GM23338 (cell line): ENCODE measurements at regions not wholly inside any gene's neighbourhood (a gene's known extent, or its start where the extent isn't known, plus 50 kb on each side); places are given as distances from the start of the nearest gene placed in this dataset.

ENCODE experiments used
- ATAC-seq: fragments of 200-7000 bp; cut with Tn5 transposase; 3 replicates; pipeline ENCODE4 v1.9.1; 2020
- DNase-seq: peaks from one replicate; pipeline ENCODE4 v3.0.0-alpha.2; 2015; ENCODE audit warnings: low spot score
- H2AFZ ChIP-seq: fragments of 200-600 bp; sonication (generic); 2 replicates; pipeline ENCODE4 v1.8.0; 2016; ENCODE audit warnings: antibody characterized with exemption, mild to moderate bottlenecking, moderate library complexity
- H3F3A ChIP-seq: fragments of 200-600 bp; sonication (generic); replicated peaks from 2 replicates; pipeline ENCODE4 v1.8.0; 2017; ENCODE audit warnings: antibody characterized with exemption, mixed run types, low read depth
- H3K27ac ChIP-seq: fragments of 200-600 bp; sonication (generic); 2 replicates; pipeline ENCODE4 v1.6.1; 2016; ENCODE audit warnings: low read depth
- H3K27me3 ChIP-seq: fragments of 200-600 bp; sonication (generic); 2 replicates; pipeline ENCODE4 v1.8.0; 2016; ENCODE audit warnings: mild to moderate bottlenecking, mixed run types, moderate library complexity; ENCODE audit not compliant: insufficient read depth
- H3K36me3 ChIP-seq: fragments of 200-600 bp; sonication (generic); 2 replicates; pipeline ENCODE4 v1.8.0; 2016; ENCODE audit warnings: mild to moderate bottlenecking; ENCODE audit not compliant: insufficient read depth
- H3K4me1 ChIP-seq: fragments of 200-600 bp; sonication (generic); 2 replicates; pipeline ENCODE4 v1.8.0; 2016; ENCODE audit warnings: mild to moderate bottlenecking, moderate library complexity; ENCODE audit not compliant: insufficient read depth
- H3K4me2 ChIP-seq: fragments of 200-600 bp; sonication (generic); 2 replicates; pipeline ENCODE4 v1.7.1; 2017; ENCODE audit warnings: mixed run types
- H3K4me3 ChIP-seq: fragments of 200-600 bp; sonication (generic); 2 replicates; pipeline ENCODE4 v1.6.1; 2016; ENCODE audit warnings: mixed run types
- H3K79me2 ChIP-seq: fragments of 200-600 bp; sonication (generic); replicated peaks from 2 replicates; pipeline ENCODE4 v1.8.0; 2017; ENCODE audit warnings: mild to moderate bottlenecking; ENCODE audit not compliant: insufficient read depth
- H3K9me2 ChIP-seq: fragments of 200-600 bp; sonication (generic); 2 replicates; pipeline ENCODE4 v1.8.0; 2017; ENCODE audit not compliant: insufficient read depth
- H4K20me1 ChIP-seq: fragments of 200-600 bp; sonication (generic); replicated peaks from 2 replicates; pipeline ENCODE4 v1.8.0; 2017; ENCODE audit warnings: mild to moderate bottlenecking; ENCODE audit not compliant: insufficient read depth
- H3K27ac Mint-ChIP-seq: 2 replicates; pipeline ENCODE4 v1.8.0; 2020; ENCODE audit warnings: inconsistent platforms, mild to moderate bottlenecking, moderate library complexity, mixed read lengths
- H3K27me3 Mint-ChIP-seq: 3 replicates; pipeline ENCODE4 v1.8.0; 2022; ENCODE audit warnings: low read depth, mild to moderate bottlenecking, moderate library complexity, mixed read lengths, inconsistent platforms; ENCODE audit not compliant: insufficient read depth, poor library complexity
- H3K36me3 Mint-ChIP-seq: 3 replicates; pipeline ENCODE4 v1.8.0; 2021; ENCODE audit warnings: low read depth, mild to moderate bottlenecking, inconsistent platforms, moderate library complexity, mixed read lengths
- H3K4me1 Mint-ChIP-seq: 3 replicates; pipeline ENCODE4 v1.8.0; 2020; ENCODE audit warnings: mild to moderate bottlenecking, inconsistent platforms, mixed read lengths
- H3K4me3 Mint-ChIP-seq: 3 replicates; pipeline ENCODE4 v1.8.0; 2021; ENCODE audit warnings: moderate library complexity, mild to moderate bottlenecking, inconsistent platforms, mixed read lengths
- H3K9me3 Mint-ChIP-seq: 3 replicates; pipeline ENCODE4 v1.8.0; 2020; ENCODE audit warnings: moderate library complexity, mild to moderate bottlenecking, inconsistent platforms, mixed read lengths
- CREB1 ChIP-seq: fragments of 250-450 bp; sonication (Bioruptor Pico); IDR thresholded peaks from 2 replicates; pipeline ENCODE4 v1.5.0; 2020; ENCODE audit warnings: low read depth, mild to moderate bottlenecking, moderate library complexity
- EZH2 ChIP-seq: fragments of 200-600 bp; sonication (generic); IDR thresholded peaks from one replicate; pipeline ENCODE4 v1.8.0; 2017; ENCODE audit warnings: antibody characterized with exemption, mild to moderate bottlenecking, low read depth; ENCODE audit not compliant: unreplicated experiment
- EZH2phosphoT487 ChIP-seq: fragments of 200-600 bp; sonication (generic); IDR thresholded peaks from one replicate; pipeline ENCODE4 v1.8.1; 2018; ENCODE audit warnings: antibody characterized with exemption; ENCODE audit not compliant: unreplicated experiment
- JUNB ChIP-seq: IDR thresholded peaks from one replicate; pipeline ENCODE4 v1.6.1; 2016; ENCODE audit warnings: antibody characterized with exemption; ENCODE audit not compliant: unreplicated experiment
- NANOG ChIP-seq: IDR thresholded peaks from 2 replicates; pipeline ENCODE4 v1.6.1; 2016; ENCODE audit warnings: antibody characterized with exemption, borderline replicate concordance
- POLR2AphosphoS5 ChIP-seq: IDR thresholded peaks from 2 replicates; pipeline ENCODE4 v1.6.1; 2016; ENCODE audit warnings: antibody characterized with exemption, low read depth
- STAT1 ChIP-seq: IDR thresholded peaks from one replicate; pipeline ENCODE4 v1.6.1; 2016; ENCODE audit warnings: antibody characterized with exemption; ENCODE audit not compliant: unreplicated experiment
- ZNF114 ChIP-seq: fragments of 250-450 bp; sonication (Bioruptor Pico); IDR thresholded peaks from 2 replicates; pipeline ENCODE4 v1.5.0; 2020; ENCODE audit warnings: mild to moderate bottlenecking, moderate library complexity
- ZNF331 ChIP-seq: fragments of 250-450 bp; sonication (Bioruptor Pico); IDR thresholded peaks from 2 replicates; pipeline ENCODE4 v1.5.0; 2020; ENCODE audit warnings: low read depth, mild to moderate bottlenecking, moderate library complexity
- TF ChIP-seq, protein P1 (sequence below): IDR thresholded peaks from 2 replicates; pipeline ENCODE4 v1.6.1; 2016; ENCODE audit warnings: antibody characterized with exemption
- TF ChIP-seq, protein P2 (sequence below): fragments of 250-450 bp; sonication (Bioruptor Pico); IDR thresholded peaks from 2 replicates; pipeline ENCODE4 v1.5.0; 2020; ENCODE audit warnings: mild to moderate bottlenecking, moderate library complexity
- TF ChIP-seq, protein P3 (sequence below), 2 experiments: fragments of 200-600 bp in 1 of 2; sonication (generic) in 1 of 2; conservative IDR thresholded peaks; 2 replicates each; pipeline versions ENCODE4 v1.5.1 to v1.6.1; 2016 to 2017; ENCODE audit warnings: antibody characterized with exemption in 2 of 2, low read depth in 2 of 2, mild to moderate bottlenecking in 2 of 2, moderate library complexity in 1 of 2

DNA sequence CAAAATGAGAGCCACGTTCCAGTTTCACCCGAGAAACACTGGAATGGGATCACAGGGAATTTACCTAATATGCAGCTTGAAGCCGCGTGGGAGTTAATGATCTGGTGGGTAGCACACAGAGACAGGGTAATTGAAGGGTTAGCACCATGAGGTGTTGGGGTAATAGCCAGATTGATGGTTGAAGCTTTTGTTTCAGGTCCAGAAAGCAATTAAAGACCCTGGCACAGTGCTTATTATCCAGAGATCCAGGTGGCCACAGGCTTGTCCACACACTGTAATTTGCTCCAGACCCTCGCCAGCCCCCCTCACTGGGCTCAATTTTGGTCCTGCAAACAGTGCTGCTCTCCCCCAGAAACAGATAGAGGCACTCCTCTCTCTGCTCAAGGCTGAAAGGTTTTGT lies 282.5 kb upstream of the ISX start (continued):
- TF ChIP-seq ZNF331 (CRISPR knock-in tag) (no peak), STAT1 (no peak), EZH2phosphoT487 (no peak), POLR2AphosphoS5 (no peak), NANOG (no peak)
- TF ChIP-seq, protein P1, sequence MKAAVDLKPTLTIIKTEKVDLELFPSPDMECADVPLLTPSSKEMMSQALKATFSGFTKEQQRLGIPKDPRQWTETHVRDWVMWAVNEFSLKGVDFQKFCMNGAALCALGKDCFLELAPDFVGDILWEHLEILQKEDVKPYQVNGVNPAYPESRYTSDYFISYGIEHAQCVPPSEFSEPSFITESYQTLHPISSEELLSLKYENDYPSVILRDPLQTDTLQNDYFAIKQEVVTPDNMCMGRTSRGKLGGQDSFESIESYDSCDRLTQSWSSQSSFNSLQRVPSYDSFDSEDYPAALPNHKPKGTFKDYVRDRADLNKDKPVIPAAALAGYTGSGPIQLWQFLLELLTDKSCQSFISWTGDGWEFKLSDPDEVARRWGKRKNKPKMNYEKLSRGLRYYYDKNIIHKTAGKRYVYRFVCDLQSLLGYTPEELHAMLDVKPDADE: no peak

DNA sequence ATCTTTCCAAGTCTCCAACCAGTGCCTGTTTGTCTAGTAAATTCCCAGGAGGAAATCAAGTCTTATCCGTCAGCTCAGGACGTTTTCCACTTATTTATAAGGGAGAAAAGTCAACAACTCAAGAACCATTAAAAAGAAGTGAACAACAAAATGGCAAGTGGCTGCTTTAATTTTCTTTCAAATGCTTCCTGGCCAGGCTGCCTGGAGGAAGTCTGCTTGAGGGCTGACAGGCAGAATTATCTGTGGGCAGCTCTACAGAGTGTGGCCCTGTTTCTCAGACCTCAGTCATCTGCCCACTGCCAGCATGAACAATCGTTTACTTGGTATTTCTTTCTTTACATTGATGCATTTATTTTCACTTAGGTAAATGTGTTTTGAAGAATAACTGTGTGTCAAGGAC lies 281.9 kb upstream of the ISX start:
- Histone ChIP-seq H3K4me2 (no peak overlapping the region), H4K20me1 (no peaks in the 10 kb centered on the region), H3K9me2 (0 out of 2 replicates have a peak, but pooled peaks cover 13% of the 10 kb centered on the region), H3K36me3 (0 out of 2 replicates have a peak, but pooled peaks cover 9% of the 10 kb centered on the region), H3K4me1 (peaks cover 16% of the 10 kb centered on the region), H3F3A (no peaks in the 10 kb centered on the region), H3K79me2 (no peaks in the 10 kb centered on the region), H3K27me3 (no peaks in the 10 kb centered on the region), H2AFZ (no peak overlapping the region; the same call in 1 of the 2 replicates), H3K4me3 (no peak overlapping the region), H3K27ac (no peak overlapping the region; the same call in 1 of the 2 replicates)
- H3K4me3 Mint-ChIP-seq: no peak overlapping the region
- peaks cover 37% of the 10 kb centered on the region for H3K36me3 Mint-ChIP-seq
- H3K27ac Mint-ChIP-seq: no peak overlapping the region
- ATAC-seq (no peak), DNase-seq (peak; percentile 9)
- H3K27me3 Mint-ChIP-seq: peaks cover 4% of the 10 kb centered on the region
- peaks cover 17% of the 10 kb centered on the region; the same call in 2 of the 3 replicates for H3K4me1 Mint-ChIP-seq
- H3K9me3 Mint-ChIP-seq: peaks cover 64% of the 10 kb centered on the region
- TF ChIP-seq, protein P2, sequence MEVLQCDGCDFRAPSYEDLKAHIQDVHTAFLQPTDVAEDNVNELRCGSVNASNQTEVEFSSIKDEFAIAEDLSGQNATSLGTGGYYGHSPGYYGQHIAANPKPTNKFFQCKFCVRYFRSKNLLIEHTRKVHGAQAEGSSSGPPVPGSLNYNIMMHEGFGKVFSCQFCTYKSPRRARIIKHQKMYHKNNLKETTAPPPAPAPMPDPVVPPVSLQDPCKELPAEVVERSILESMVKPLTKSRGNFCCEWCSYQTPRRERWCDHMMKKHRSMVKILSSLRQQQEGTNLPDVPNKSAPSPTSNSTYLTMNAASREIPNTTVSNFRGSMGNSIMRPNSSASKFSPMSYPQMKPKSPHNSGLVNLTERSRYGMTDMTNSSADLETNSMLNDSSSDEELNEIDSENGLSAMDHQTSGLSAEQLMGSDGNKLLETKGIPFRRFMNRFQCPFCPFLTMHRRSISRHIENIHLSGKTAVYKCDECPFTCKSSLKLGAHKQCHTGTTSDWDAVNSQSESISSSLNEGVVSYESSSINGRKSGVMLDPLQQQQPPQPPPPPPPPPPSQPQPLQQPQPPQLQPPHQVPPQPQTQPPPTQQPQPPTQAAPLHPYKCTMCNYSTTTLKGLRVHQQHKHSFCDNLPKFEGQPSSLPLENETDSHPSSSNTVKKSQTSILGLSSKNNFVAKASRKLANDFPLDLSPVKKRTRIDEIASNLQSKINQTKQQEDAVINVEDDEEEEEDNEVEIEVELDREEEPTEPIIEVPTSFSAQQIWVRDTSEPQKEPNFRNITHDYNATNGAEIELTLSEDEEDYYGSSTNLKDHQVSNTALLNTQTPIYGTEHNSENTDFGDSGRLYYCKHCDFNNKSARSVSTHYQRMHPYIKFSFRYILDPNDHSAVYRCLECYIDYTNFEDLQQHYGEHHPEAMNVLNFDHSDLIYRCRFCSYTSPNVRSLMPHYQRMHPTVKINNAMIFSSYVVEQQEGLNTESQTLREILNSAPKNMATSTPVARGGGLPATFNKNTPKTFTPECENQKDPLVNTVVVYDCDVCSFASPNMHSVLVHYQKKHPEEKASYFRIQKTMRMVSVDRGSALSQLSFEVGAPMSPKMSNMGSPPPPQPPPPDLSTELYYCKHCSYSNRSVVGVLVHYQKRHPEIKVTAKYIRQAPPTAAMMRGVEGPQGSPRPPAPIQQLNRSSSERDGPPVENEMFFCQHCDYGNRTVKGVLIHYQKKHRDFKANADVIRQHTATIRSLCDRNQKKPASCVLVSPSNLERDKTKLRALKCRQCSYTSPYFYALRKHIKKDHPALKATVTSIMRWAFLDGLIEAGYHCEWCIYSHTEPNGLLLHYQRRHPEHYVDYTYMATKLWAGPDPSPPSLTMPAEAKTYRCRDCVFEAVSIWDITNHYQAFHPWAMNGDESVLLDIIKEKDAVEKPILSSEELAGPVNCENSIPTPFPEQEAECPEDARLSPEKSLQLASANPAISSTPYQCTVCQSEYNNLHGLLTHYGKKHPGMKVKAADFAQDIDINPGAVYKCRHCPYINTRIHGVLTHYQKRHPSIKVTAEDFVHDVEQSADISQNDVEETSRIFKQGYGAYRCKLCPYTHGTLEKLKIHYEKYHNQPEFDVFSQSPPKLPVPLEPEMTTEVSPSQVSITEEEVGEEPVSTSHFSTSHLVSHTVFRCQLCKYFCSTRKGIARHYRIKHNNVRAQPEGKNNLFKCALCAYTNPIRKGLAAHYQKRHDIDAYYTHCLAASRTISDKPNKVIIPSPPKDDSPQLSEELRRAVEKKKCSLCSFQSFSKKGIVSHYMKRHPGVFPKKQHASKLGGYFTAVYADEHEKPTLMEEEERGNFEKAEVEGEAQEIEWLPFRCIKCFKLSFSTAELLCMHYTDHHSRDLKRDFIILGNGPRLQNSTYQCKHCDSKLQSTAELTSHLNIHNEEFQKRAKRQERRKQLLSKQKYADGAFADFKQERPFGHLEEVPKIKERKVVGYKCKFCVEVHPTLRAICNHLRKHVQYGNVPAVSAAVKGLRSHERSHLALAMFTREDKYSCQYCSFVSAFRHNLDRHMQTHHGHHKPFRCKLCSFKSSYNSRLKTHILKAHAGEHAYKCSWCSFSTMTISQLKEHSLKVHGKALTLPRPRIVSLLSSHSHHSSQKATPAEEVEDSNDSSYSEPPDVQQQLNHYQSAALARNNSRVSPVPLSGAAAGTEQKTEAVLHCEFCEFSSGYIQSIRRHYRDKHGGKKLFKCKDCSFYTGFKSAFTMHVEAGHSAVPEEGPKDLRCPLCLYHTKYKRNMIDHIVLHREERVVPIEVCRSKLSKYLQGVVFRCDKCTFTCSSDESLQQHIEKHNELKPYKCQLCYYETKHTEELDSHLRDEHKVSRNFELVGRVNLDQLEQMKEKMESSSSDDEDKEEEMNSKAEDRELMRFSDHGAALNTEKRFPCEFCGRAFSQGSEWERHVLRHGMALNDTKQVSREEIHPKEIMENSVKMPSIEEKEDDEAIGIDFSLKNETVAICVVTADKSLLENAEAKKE (CRISPR knock-in tag): no peak
- TF ChIP-seq, protein P1: no peak
- no peak for TF ChIP-seq CREB1 (CRISPR knock-in tag)
- TF ChIP-seq ZNF114 (CRISPR knock-in tag): no peak
- TF ChIP-seq JUNB: no peak
- no peak for TF ChIP-seq EZH2
- TF ChIP-seq EZH2phosphoT487: no peak
- no peak for TF ChIP-seq STAT1
- TF ChIP-seq NANOG: no peak
- TF ChIP-seq, protein P3, sequence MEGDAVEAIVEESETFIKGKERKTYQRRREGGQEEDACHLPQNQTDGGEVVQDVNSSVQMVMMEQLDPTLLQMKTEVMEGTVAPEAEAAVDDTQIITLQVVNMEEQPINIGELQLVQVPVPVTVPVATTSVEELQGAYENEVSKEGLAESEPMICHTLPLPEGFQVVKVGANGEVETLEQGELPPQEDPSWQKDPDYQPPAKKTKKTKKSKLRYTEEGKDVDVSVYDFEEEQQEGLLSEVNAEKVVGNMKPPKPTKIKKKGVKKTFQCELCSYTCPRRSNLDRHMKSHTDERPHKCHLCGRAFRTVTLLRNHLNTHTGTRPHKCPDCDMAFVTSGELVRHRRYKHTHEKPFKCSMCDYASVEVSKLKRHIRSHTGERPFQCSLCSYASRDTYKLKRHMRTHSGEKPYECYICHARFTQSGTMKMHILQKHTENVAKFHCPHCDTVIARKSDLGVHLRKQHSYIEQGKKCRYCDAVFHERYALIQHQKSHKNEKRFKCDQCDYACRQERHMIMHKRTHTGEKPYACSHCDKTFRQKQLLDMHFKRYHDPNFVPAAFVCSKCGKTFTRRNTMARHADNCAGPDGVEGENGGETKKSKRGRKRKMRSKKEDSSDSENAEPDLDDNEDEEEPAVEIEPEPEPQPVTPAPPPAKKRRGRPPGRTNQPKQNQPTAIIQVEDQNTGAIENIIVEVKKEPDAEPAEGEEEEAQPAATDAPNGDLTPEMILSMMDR (conservative IDR thresholded peaks at IDR 0.05; ENCODE audit: low read depth in 2 of 2): no peak
